ENCODE measurements at regions not wholly inside any gene's neighbourhood (a gene's known extent, or its start where the extent isn't known, plus 50 kb on each side); places are given as distances from the start of the nearest gene placed in this dataset. TPM values are rescaled to one million over a fixed set of nuclear protein-coding genes. Genes with fewer than 3 reads are reported as not detected.

DNA sequence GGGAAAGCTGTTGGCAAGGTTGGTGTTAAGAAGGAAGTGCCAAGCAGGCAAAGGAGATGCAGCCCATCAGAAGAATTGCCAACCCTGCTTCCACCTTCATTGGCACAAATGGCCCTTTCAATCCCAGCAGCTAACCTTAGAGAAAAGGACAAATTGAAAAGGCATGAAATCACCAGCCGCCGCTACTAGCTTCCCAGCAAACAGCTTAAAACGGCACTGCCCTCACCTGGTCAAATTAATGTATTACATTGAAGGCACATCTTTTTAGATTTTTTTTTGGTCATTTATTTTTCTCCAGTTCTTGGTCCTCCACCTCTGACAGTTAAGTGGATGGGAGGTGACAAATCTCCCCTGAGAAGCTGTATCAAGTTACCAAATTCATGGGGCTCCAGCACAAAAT, 51.0 kb upstream of the NHSL2 start:
- peaks cover 0 to 6% (median 0%) of the 10 kb centered on the region in 7 donors for H3K9me3 Mint-ChIP-seq
- WGBS (ENCODE audit: insufficient coverage) = no CpG with 5 or more reads among the region's 3 CpGs
- Histone ChIP-seq H3K9ac (ENCODE audit: insufficient read depth, low read length, poor library complexity, severe bottlenecking) (no peak overlapping the region), H2AFZ (ENCODE audit: insufficient read depth, low read depth, low read length, poor library complexity, severe bottlenecking) (peak overlapping the region; percentile 11), H3K4me2 (replicated peaks; ENCODE audit: extremely low read depth, low read length, poor library complexity, severe bottlenecking) (no peak overlapping the region), H3K4me3 (replicated peaks in 1 of 3; ENCODE audit: low read depth in 2 of 3, low read length in 3 of 3) (no peak overlapping the region), H3K79me2 (ENCODE audit: insufficient read depth, low read length) (no peaks in the 10 kb centered on the region), H3K9me3 (replicated peaks in 1 of 2; ENCODE audit: control insufficient read depth in 1 of 2, insufficient read depth in 1 of 2, low read length in 2 of 2) (no peaks in the 10 kb centered on the region), H3K27ac (ENCODE audit: low read depth in 1 of 2, low read length in 2 of 2) (no peak overlapping the region), H3K36me3 (replicated peaks in 1 of 2; ENCODE audit: control insufficient read depth in 1 of 2, insufficient read depth in 2 of 2, low read length in 2 of 2) (no peaks in the 10 kb centered on the region), H3K4me1 (ENCODE audit: control insufficient read depth in 1 of 2, insufficient read depth in 2 of 2, low read length in 2 of 2) (no peaks in the 10 kb centered on the region), H3K27me3 (ENCODE audit: control insufficient read depth in 2 of 2, insufficient read depth in 2 of 2, low read length in 2 of 2) (peaks cover 0 to 2% of the 10 kb centered on the region in 2 donors), H4K20me1 (ENCODE audit: insufficient read depth, low read length) (no peaks in the 10 kb centered on the region)
- no peaks in the 10 kb centered on the region for H3K36me3 Mint-ChIP-seq
- intact Hi-C loops (cut with micrococcal nuclease) = no loop called here
- H3K4me3 Mint-ChIP-seq = peak overlapping the region in 1 of 2 donors; percentile 21
- TF ChIP-seq, protein P1, sequence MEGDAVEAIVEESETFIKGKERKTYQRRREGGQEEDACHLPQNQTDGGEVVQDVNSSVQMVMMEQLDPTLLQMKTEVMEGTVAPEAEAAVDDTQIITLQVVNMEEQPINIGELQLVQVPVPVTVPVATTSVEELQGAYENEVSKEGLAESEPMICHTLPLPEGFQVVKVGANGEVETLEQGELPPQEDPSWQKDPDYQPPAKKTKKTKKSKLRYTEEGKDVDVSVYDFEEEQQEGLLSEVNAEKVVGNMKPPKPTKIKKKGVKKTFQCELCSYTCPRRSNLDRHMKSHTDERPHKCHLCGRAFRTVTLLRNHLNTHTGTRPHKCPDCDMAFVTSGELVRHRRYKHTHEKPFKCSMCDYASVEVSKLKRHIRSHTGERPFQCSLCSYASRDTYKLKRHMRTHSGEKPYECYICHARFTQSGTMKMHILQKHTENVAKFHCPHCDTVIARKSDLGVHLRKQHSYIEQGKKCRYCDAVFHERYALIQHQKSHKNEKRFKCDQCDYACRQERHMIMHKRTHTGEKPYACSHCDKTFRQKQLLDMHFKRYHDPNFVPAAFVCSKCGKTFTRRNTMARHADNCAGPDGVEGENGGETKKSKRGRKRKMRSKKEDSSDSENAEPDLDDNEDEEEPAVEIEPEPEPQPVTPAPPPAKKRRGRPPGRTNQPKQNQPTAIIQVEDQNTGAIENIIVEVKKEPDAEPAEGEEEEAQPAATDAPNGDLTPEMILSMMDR (IDR thresholded peaks at IDR 0.05) = peak; percentile 40
- peak in 1 of 3 donors; percentile 8 for DNase-seq
- peaks cover 4% of the 10 kb centered on the region for H3K4me1 Mint-ChIP-seq
- peaks cover 0 to 24% (median 4%) of the 10 kb centered on the region in 3 donors for H3K27me3 Mint-ChIP-seq (ENCODE audit: low read depth in 3 of 3)
- H3K27ac Mint-ChIP-seq = no peak overlapping the region

Small RNAs in the stretch of these regions (small RNA-seq; reads per million reads assigned to genes)
- not detected for gene BX276092.3 (ENCODE audit: insufficient read length, low read depth)

Measured in CD14-positive monocyte (primary cell).